IPS-20b (cell line): ENCODE measurements at regions not wholly inside any gene's neighbourhood (a gene's known extent, or its start where the extent isn't known, plus 50 kb on each side); places are given as distances from the start of the nearest gene placed in this dataset.

ENCODE experiments used
- H3K27ac ChIP-seq: one replicate; pipeline ENCODE4 v1.5.1; 2013; ENCODE audit warnings: low read length
- H3K27me3 ChIP-seq: 2 replicates; pipeline ENCODE4 v1.6.1; 2013; ENCODE audit warnings: mild to moderate bottlenecking, low read length, inconsistent platforms; ENCODE audit not compliant: insufficient read depth
- H3K36me3 ChIP-seq: 2 replicates; pipeline ENCODE4 v1.6.1; 2013; ENCODE audit warnings: low read depth, mild to moderate bottlenecking, inconsistent platforms, low read length, moderate library complexity; ENCODE audit not compliant: insufficient read depth
- H3K4me1 ChIP-seq: 2 replicates; pipeline ENCODE4 v1.6.1; 2013; ENCODE audit warnings: mild to moderate bottlenecking, control low read depth, inconsistent platforms, low read length, moderate library complexity; ENCODE audit not compliant: insufficient read depth
- H3K4me3 ChIP-seq: 2 replicates; pipeline ENCODE4 v1.5.1; 2013; ENCODE audit warnings: mild to moderate bottlenecking, low read length, inconsistent platforms
- H3K9ac ChIP-seq: 2 replicates; pipeline ENCODE4 v1.6.1; 2013; ENCODE audit warnings: low read depth, mild to moderate bottlenecking, inconsistent platforms, low read length, moderate library complexity
- H3K9me3 ChIP-seq: 2 replicates; pipeline ENCODE4 v1.6.1; 2013; ENCODE audit warnings: mild to moderate bottlenecking, low read depth, low read length, inconsistent platforms; ENCODE audit not compliant: insufficient read depth

GRCh38 chr6:163717106-163717764, 302.7 kb downstream of the QKI start:
- H3K27me3 ChIP-seq = no peaks in the 10 kb centered on the region
- H3K9me3 ChIP-seq = no peaks in the 10 kb centered on the region
- no peak overlapping the region for H3K9ac ChIP-seq
- H3K4me3 ChIP-seq = no peak overlapping the region
- H3K36me3 ChIP-seq = no peaks in the 10 kb centered on the region
- H3K27ac ChIP-seq = no peak overlapping the region
- no peaks in the 10 kb centered on the region; the same call in 1 of the 2 replicates for H3K4me1 ChIP-seq

DNA sequence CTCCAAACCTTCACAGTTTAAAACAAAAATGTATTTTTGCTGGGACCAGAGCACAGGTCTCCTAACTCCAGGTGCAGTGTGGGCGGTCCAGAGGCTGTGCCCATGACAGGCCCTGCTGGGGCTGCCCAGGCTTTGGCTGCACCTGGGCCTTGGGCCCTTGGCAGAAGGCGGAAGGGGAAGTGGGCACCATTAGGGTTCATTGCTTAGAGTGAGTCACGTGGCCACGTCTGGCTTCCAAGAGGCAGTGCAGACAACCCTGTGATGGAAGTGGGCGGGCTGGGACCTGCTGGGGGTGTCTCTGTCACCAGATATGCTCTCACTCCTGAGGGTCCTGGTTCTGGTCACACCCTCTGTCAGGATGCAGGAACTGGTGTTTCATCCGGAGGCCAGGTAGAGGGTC, 302.2 kb downstream of the QKI start:
- no peaks in the 10 kb centered on the region for H3K36me3 ChIP-seq
- no peak overlapping the region for H3K9ac ChIP-seq
- no peaks in the 10 kb centered on the region; the same call in 1 of the 2 replicates for H3K4me1 ChIP-seq
- no peaks in the 10 kb centered on the region for H3K9me3 ChIP-seq
- H3K27me3 ChIP-seq = no peaks in the 10 kb centered on the region
- H3K27ac ChIP-seq = no peak overlapping the region
- H3K4me3 ChIP-seq = no peak overlapping the region

DNA sequence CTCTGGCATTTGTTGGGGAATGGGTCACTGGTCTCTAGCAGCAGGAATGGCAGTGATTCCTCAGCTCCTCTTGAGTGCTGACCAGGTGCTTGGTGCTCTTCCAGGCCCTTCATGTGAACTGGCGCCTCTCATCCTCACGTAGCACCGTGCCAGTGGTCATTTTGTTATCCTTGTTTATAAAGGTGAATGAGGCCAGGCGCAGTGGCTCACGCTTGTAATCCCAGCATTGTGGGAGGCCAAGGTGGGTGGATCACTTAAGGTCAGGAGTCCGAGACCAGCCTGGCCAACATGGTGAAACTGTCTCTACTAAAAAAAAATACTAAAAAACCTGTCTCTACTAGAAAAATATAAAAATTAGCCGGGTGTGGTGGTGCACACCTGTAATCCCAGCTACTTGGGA, 301.3 kb downstream of the QKI start:
- H3K27ac ChIP-seq = no peak overlapping the region
- H3K9me3 ChIP-seq = no peaks in the 10 kb centered on the region
- H3K36me3 ChIP-seq = no peaks in the 10 kb centered on the region
- H3K4me1 ChIP-seq = no peaks in the 10 kb centered on the region; the same call in 1 of the 2 replicates
- H3K27me3 ChIP-seq = no peaks in the 10 kb centered on the region
- no peak overlapping the region for H3K9ac ChIP-seq
- H3K4me3 ChIP-seq = no peak overlapping the region

DNA sequence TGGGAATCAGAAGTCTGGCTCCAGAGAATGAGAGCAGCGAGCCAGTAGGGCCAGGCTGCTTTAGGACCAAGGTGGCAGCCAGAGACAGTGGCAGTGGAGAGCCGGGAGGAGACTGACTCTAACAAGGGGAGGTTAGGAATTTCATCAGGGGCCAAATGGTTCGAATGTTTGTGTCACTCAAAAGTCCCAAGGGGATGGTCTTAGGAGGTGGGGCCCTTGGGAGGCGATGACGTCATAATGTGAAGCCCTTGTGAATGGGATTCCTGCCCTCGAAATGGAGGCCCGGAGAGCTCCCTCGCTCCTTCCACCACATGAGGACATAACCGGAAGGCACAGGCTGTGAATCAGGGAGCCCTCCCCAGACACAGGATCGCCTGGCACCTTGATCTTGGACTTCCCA, 299.7 kb downstream of the QKI start:
- Histone ChIP-seq H3K9ac (no peak overlapping the region), H3K27ac (no peak overlapping the region), H3K36me3 (no peaks in the 10 kb centered on the region), H3K4me3 (no peak overlapping the region), H3K27me3 (no peaks in the 10 kb centered on the region), H3K4me1 (no peaks in the 10 kb centered on the region; the same call in 1 of the 2 replicates), H3K9me3 (no peaks in the 10 kb centered on the region)

DNA sequence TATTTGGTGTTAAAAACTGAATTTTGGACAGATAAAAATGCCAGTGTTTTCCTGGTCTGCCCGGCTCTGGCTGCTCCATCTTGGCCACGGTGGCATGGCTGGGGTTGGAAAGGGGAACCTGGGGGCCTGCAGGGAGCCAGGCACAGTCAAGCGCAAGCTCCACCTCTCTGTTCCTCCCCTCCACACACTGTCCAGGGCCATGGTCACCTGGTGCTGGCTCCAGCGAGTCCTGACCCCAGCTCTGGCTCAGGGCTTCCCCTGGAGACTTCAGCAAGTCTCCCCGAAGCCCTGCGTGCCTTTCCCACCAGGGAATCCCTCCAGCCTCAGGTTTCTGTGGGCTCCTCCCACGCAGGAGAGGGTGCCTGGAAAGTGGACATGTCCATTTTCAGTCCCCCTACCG, 298.5 kb downstream of the QKI start:
- no peaks in the 10 kb centered on the region; the same call in 1 of the 2 replicates for H3K4me1 ChIP-seq
- no peaks in the 10 kb centered on the region for H3K36me3 ChIP-seq
- no peak overlapping the region for H3K27ac ChIP-seq
- H3K4me3 ChIP-seq = no peak overlapping the region
- no peak overlapping the region for H3K9ac ChIP-seq
- H3K27me3 ChIP-seq = no peaks in the 10 kb centered on the region
- no peaks in the 10 kb centered on the region for H3K9me3 ChIP-seq

- Histone ChIP-seq H3K27me3 (no peaks in the 10 kb centered on the region), H3K4me3 (no peak overlapping the region), H3K4me1 (no peaks in the 10 kb centered on the region; the same call in 1 of the 2 replicates), H3K9me3 (no peaks in the 10 kb centered on the region), H3K9ac (no peak overlapping the region), H3K36me3 (no peaks in the 10 kb centered on the region), H3K27ac (no peak overlapping the region)
Measured at GRCh38 chr6:163712566-163712961, 298.0 kb downstream of the QKI start.

- no peak overlapping the region for H3K27ac ChIP-seq
- no peaks in the 10 kb centered on the region for H3K36me3 ChIP-seq
- H3K4me1 ChIP-seq = no peaks in the 10 kb centered on the region
- no peaks in the 10 kb centered on the region for H3K27me3 ChIP-seq
- H3K4me3 ChIP-seq = no peak overlapping the region
- H3K9ac ChIP-seq = no peak overlapping the region
- H3K9me3 ChIP-seq = no peaks in the 10 kb centered on the region
Measured at GRCh38 chr6:163711615-163712565, 297.4 kb downstream of the QKI start.

GRCh38 chr6:163710532-163711470, 296.3 kb downstream of the QKI start:
- Histone ChIP-seq H3K4me1 (peaks cover 5% of the 10 kb centered on the region), H3K9me3 (no peaks in the 10 kb centered on the region), H3K27me3 (no peaks in the 10 kb centered on the region), H3K36me3 (no peaks in the 10 kb centered on the region), H3K27ac (no peak overlapping the region), H3K4me3 (no peak overlapping the region), H3K9ac (no peak overlapping the region)

- H3K4me1 ChIP-seq = peaks cover 5% of the 10 kb centered on the region
- H3K27ac ChIP-seq = no peak overlapping the region
- H3K4me3 ChIP-seq = no peak overlapping the region
- H3K27me3 ChIP-seq = no peaks in the 10 kb centered on the region
- H3K9ac ChIP-seq = no peak overlapping the region
- H3K36me3 ChIP-seq = no peaks in the 10 kb centered on the region
- no peaks in the 10 kb centered on the region for H3K9me3 ChIP-seq
Measured at GRCh38 chr6:163709693-163710092, 295.2 kb downstream of the QKI start.

- H3K9ac ChIP-seq = no peak overlapping the region
- no peak overlapping the region for H3K27ac ChIP-seq
- H3K4me1 ChIP-seq = peaks cover 5% of the 10 kb centered on the region
Measured at GRCh38 chr6:163709255-163709654, 294.7 kb downstream of the QKI start.

GRCh38 chr6:163708466-163708865, 293.9 kb downstream of the QKI start:
- Histone ChIP-seq H3K27me3 (no peaks in the 10 kb centered on the region), H3K27ac (no peak overlapping the region), H3K9me3 (no peaks in the 10 kb centered on the region), H3K9ac (no peak overlapping the region), H3K4me1 (peaks cover 5% of the 10 kb centered on the region), H3K4me3 (no peak overlapping the region), H3K36me3 (no peaks in the 10 kb centered on the region)

More at GRCh38 chr6:163709255-163709654, 294.7 kb downstream of the QKI start:
- Histone ChIP-seq H3K9me3 (no peaks in the 10 kb centered on the region), H3K27me3 (no peaks in the 10 kb centered on the region), H3K36me3 (no peaks in the 10 kb centered on the region), H3K4me3 (no peak overlapping the region)
